GM12874 (cell line): ENCODE measurements at regions not wholly inside any gene's neighbourhood (a gene's known extent, or its start where the extent isn't known, plus 50 kb on each side); places are given as distances from the start of the nearest gene placed in this dataset.

Experiments used
- CTCF ChIP-seq: IDR thresholded peaks from 2 replicates; pipeline ENCODE4 v1.5.1; 2011; ENCODE audit warnings: low read depth, mild to moderate bottlenecking, control low read depth, low read length, moderate library complexity; ENCODE audit not compliant: insufficient read depth

GRCh38 chr3:153090973-153091372 is 71.1 kb upstream of the RAP2B start:
- TF ChIP-seq CTCF, result no peak

- TF ChIP-seq CTCF, result no peak
These were observed 68.4 kb upstream of the RAP2B start for GRCh38 chr3:153093629-153094028.

GRCh38 chr3:153094386-153094785 is 67.6 kb upstream of the RAP2B start:
- no peak for TF ChIP-seq CTCF

- TF ChIP-seq CTCF, result no peak
These were observed 66.6 kb upstream of the RAP2B start for GRCh38 chr3:153095441-153095840.

- no peak for TF ChIP-seq CTCF
These were observed 65.3 kb upstream of the RAP2B start for GRCh38 chr3:153096731-153097131.

- TF ChIP-seq CTCF, result no peak
These were observed 64.8 kb upstream of the RAP2B start for GRCh38 chr3:153097213-153097612.

GRCh38 chr3:153099131-153099530 is 62.9 kb upstream of the RAP2B start:
- no peak for TF ChIP-seq CTCF
